Activated CD8-positive, alpha-beta memory T cell treated with anti-CD3 and anti-CD28 coated beads, Interleukin-2, amount 10 ng/mL, durations not matched to agents 7 days and 5 days (primary cell): ENCODE measurements at regions not wholly inside any gene's neighbourhood (a gene's known extent, or its start where the extent isn't known, plus 50 kb on each side); places are given as distances from the start of the nearest gene placed in this dataset.
"Not testable (repeated sequence)": the region's sequence is repeated elsewhere in the genome, so short reads cannot be mapped to it uniquely, and the experiment has no call there.

Experiments used
- ATAC-seq: fragments of 150-1000 bp; cut with Tn5 transposase; one replicate; pipeline ENCODE4 v1.10.0; 2021; ENCODE audit warnings: moderate library complexity
- CTCF ChIA-PET: fragments of 350-600 bp; sonication (Branson Sonifier 250); formaldehyde crosslinking; loops from one replicate; lab custom pipeline; 2021; ENCODE audit warnings: antibody characterized with exemption; lab: Charles Lee
- DNase-seq: peaks from one replicate; pipeline ENCODE4 v3.0.0-alpha.2; 2020
- H3K27ac Mint-ChIP-seq: one replicate; pipeline ENCODE4 v1.8.0; 2021; ENCODE audit warnings: mild to moderate bottlenecking, mixed read lengths
- H3K27me3 Mint-ChIP-seq: one replicate; pipeline ENCODE4 v1.8.0; 2021; ENCODE audit warnings: mixed read lengths
- H3K36me3 Mint-ChIP-seq: one replicate; pipeline ENCODE4 v1.8.0; 2021; ENCODE audit warnings: mild to moderate bottlenecking, mixed read lengths
- H3K4me1 Mint-ChIP-seq: one replicate; pipeline ENCODE4 v1.8.0; 2021; ENCODE audit warnings: mixed read lengths
- H3K4me3 Mint-ChIP-seq: one replicate; pipeline ENCODE4 v1.8.0; 2021; ENCODE audit warnings: mild to moderate bottlenecking, moderate library complexity, mixed read lengths
- H3K9me3 Mint-ChIP-seq: one replicate; pipeline ENCODE4 v1.8.0; 2022; ENCODE audit warnings: low read depth, mixed read lengths

DNA sequence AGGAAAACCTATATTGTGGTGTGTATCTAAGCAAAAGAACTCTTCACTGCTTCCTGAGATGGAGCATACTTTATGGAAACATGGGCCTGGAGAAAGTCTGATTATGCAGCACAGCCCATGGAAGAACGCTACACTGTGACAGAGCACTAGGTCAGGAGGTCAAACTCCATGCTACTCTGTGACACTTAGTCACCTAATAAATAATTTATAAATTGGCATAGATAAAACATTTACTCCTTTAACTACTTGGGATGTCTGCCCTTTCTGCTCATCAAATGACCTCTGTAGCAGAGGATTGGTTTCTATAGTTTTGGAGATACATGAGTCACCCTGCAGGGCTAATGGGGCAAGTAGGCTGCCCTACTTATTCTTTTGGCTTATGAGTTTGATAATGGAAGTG lies 134.7 kb upstream of the BANK1 start:
- CTCF ChIA-PET = no interaction called here
- ATAC-seq (no peak), DNase-seq (no peak)
- Mint-ChIP-seq H3K4me1 (no peaks in the 10 kb centered on the region), H3K36me3 (no peaks in the 10 kb centered on the region), H3K9me3 (no peaks in the 10 kb centered on the region), H3K27me3 (peaks cover 21% of the 10 kb centered on the region), H3K27ac (no peak overlapping the region), H3K4me3 (no peak overlapping the region)

DNA sequence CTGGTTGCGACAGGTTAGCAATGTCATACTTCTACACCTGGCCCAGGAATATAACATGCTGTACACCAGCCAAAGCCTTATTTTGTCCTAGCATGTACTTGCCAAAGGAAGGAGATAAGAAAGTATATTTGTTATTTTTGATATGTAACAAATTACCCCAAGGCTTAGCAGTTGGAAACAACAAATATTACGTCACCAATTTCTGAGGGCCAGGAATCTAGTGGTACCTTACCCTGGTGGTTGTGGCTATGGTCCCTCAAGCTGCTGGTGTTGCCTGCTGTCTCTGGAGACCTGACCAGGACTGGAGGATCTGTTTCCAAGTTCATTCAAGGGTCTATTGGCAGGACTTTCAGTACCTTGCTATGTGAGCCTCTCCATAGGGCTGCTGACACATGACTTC lies 135.5 kb upstream of the BANK1 start:
- Mint-ChIP-seq H3K4me3 (no peak overlapping the region), H3K36me3 (no peaks in the 10 kb centered on the region), H3K4me1 (no peaks in the 10 kb centered on the region), H3K27ac (no peak overlapping the region), H3K9me3 (no peaks in the 10 kb centered on the region), H3K27me3 (peaks cover 15% of the 10 kb centered on the region)
- DNase-seq (no peak), ATAC-seq (no peak)
- CTCF ChIA-PET = no interaction called here

DNA sequence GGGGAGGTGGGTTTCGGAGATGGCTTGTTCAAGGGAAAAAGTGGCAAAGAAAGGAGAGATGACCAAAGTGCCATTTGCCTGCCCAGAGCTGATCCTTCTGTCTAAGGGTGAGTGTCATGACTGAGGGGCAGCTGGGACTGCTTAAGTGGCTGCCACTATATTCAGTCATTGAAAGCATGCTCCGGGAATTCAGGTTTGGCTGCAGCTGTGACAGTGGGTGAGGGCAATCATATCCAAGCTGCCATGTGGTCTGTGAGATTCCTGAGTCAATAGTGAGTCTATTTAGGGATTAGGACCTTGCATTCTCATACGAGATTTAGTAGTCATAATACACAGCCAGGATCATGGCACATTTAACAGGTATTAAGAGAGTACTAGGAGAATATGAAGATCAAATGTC lies 138.8 kb upstream of the BANK1 start:
- Mint-ChIP-seq H3K4me3 (no peak overlapping the region), H3K4me1 (no peaks in the 10 kb centered on the region), H3K36me3 (no peaks in the 10 kb centered on the region), H3K9me3 (no peaks in the 10 kb centered on the region), H3K27me3 (peaks cover 4% of the 10 kb centered on the region), H3K27ac (no peak overlapping the region)
- CTCF ChIA-PET = no interaction called here
- DNase-seq (no peak), ATAC-seq (no peak)

DNA sequence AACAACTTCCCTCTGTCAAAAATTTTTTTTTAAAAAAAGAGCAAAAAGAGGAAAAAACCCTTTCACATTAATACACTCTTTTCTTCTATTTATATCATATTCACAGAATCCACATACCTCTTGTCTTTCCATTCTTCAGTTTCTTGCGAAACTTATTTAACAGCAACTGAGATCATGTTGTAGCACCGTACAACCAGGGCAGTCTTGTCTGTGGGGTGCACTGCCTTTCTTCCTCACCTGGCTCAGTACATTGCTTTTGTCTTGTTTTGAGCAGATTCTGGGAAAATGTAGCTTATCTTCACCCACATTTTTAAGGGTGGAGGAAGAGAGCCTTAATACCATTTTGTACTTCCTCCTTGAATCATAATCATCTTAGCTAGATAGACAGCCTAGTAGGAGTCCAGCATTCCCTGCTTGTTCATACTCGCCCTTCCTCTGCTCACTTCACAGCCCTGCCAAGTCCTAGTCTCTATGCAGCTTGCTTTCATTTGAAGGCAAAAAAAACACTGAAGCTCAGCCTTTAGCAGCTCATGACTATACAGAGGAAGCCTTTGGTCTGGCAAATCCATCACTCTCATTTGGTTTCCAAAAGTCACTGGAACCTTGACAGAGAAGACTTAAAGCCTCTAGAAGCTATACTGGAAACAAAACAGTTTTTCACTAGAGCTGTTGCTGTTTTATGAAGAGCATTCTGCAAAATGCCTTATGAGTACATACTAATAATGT lies 140.6 kb upstream of the BANK1 start:
- no peaks in the 10 kb centered on the region for H3K36me3 Mint-ChIP-seq
- CTCF ChIA-PET = no interaction called here

DNA sequence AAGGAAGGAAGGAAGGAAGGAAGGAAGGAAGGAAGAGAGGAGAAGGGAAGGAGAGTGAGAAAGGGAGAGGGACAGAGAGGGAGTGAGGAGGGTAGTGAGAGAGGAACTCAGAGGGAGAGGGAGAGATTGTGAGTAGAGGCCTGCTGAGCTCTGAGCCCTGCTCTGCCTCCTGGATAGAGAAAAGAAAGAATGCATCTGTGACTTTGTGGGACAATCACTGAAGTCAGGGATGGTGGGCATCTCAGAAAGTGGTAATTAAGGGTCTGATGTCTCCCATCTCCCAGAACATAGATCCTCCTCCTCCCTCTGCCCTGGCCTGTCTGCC lies 142.9 kb upstream of the BANK1 start:
- ATAC-seq = no peak
- Mint-ChIP-seq H3K4me3 (no peak overlapping the region), H3K9me3 (no peaks in the 10 kb centered on the region), H3K36me3 (no peaks in the 10 kb centered on the region), H3K4me1 (no peaks in the 10 kb centered on the region), H3K27ac (no peak overlapping the region), H3K27me3 (peaks cover 19% of the 10 kb centered on the region)
- DNase-seq = no peak
- CTCF ChIA-PET = no interaction called here

More for the DNA sequence above, 140.6 kb upstream of the BANK1 start:
- Mint-ChIP-seq H3K9me3 (no peaks in the 10 kb centered on the region), H3K4me1 (no peaks in the 10 kb centered on the region), H3K27me3 (peaks cover 9% of the 10 kb centered on the region), H3K4me3 (no peak overlapping the region), H3K27ac (no peak overlapping the region)
- no peak for ATAC-seq
- DNase-seq = no peak

DNA sequence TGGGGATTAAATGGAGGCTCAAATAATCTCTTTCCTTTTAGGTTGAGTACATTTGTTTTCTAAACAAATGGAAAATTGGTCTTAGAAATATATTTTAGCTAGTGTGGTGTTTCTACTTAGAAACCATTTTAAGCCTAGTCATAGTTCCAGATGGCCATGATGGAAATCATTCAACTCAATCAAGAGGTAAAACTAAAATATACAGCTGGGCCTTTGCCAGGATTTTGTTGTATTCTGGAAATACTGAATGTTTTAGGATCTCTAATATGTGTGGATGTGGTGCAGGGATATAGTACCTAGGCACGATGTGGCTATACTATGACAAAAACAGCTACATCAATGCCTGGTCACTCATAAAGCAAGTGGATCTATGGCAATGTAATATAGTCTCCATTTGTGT lies 146.0 kb upstream of the BANK1 start:
- no peak overlapping the region for H3K4me3 Mint-ChIP-seq
- no peak overlapping the region for H3K27ac Mint-ChIP-seq
- H3K36me3 Mint-ChIP-seq = no peaks in the 10 kb centered on the region
- DNase-seq (no peak), ATAC-seq (no peak)
- no peaks in the 10 kb centered on the region for H3K9me3 Mint-ChIP-seq
- H3K4me1 Mint-ChIP-seq = no peaks in the 10 kb centered on the region
- H3K27me3 Mint-ChIP-seq = peaks cover 25% of the 10 kb centered on the region
- CTCF ChIA-PET = no interaction called here

DNA sequence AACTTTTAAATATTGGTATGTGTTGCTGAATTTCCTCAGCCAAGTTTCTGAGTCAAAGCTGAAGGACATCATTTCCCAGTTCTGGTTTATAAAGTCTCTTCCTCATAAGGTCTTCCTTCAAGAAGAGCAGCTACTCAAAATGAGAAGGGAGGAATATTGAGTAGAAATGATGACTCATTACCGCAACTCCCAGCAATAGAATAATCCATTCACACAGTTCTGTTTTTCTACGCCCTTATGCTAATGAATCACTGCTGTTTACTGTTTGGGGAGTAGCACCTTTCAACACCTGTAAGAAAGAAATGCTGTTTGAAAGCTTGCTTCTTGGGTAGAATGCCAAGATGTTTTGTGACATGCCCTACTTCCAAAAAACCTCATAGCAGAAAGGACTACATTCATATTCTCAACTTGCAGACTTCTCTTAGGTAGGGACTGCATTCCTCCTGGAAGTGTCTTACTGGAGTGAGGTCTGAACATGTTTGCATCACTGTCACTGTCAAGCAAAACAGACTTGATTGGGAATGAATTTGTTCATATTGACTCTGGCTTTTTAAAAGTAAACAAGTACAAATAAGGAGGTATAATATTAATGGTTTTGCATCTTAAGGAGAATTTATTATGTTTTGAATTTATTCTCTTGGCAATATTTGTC lies 147.2 kb upstream of the BANK1 start:
- CTCF ChIA-PET = no interaction called here
- Mint-ChIP-seq H3K27ac (no peak overlapping the region), H3K4me3 (no peak overlapping the region), H3K36me3 (no peaks in the 10 kb centered on the region), H3K4me1 (no peaks in the 10 kb centered on the region), H3K27me3 (peaks cover 23% of the 10 kb centered on the region), H3K9me3 (no peaks in the 10 kb centered on the region)
- ATAC-seq (no peak), DNase-seq (no peak)

DNA sequence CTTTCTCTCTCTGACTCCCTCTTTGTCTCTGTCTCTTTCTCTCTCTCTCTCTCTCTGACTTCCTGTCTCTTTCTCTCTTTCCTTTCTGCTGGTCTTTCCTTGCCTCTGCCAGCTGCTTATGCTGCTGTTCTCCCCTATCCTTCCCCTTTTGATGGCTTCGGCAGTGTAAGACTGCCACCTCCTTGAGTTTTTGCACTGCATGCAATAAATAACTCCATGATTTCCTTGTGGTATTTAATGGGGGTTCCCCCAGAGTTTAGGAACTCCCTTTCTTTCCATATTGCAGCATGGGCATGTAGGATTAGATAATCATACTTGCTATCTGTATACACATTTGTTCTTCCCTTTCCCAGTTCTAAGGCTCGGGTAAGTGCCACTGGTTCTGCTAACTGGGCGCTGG lies 157.8 kb upstream of the BANK1 start:
- CTCF ChIA-PET, H3K9me3 Mint-ChIP-seq, H3K36me3 Mint-ChIP-seq, DNase-seq, H3K27ac Mint-ChIP-seq, H3K4me3 Mint-ChIP-seq, H3K27me3 Mint-ChIP-seq, ATAC-seq, H3K4me1 Mint-ChIP-seq: not testable (repeated sequence)

DNA sequence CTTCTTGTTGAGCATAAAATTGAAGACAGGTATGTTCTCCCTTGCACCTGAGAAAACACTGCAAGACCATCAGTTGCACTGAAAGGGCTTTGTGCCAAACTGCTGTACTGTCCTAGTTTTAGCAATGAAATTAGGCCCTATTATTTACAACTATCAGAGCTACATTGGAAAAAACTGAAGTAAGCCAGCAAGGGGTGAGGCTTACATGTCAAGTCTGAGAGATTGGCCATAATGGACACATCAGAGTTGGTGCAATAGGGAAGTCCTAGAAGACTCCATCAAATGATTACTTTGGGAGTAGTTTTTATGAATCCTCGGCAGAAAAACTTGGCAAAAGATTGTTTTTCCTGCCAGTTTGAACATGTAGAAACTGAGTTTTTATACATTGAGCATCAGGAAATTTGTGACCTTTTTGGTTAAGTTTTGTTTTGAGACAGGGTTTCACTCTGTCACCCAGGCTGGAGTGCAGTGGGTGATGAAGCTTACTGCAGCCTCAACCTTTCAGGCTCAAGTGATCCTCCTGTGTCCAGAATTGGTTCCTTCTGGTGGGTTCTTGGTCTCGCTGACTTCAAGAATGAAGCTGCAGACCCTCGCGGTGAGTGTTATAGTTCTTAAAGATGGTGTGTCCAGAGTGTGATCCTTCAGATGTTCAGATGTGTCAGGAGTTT lies 160.1 kb upstream of the BANK1 start:
- CTCF ChIA-PET = no interaction called here
- no peak overlapping the region for H3K4me3 Mint-ChIP-seq
- ATAC-seq (no peak), DNase-seq (no peak)
- H3K9me3 Mint-ChIP-seq = peaks cover 2% of the 10 kb centered on the region
- peak overlapping the region; percentile 14 for H3K27ac Mint-ChIP-seq
- no peaks in the 10 kb centered on the region for H3K4me1 Mint-ChIP-seq
- H3K36me3 Mint-ChIP-seq = no peaks in the 10 kb centered on the region
- H3K27me3 Mint-ChIP-seq = peaks cover 10% of the 10 kb centered on the region

DNA sequence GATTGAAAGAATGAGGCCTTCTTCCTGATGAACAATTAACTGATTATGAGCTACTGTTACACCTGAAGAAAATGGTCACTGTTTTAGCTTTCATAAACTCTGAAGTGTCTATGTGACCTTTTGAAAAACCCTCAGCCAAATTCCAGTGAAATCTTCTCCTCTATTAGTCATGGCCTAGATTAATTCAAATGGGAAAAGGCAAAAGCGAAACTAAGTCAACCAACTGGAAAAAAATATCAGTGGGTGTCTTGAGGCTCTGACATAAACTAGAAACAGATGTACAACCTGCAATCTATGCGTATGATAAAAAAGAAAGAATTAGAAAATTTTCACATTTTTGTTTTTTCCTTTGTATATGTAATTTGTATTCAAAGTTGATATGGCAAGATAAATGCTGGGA lies 169.4 kb upstream of the BANK1 start:
- Mint-ChIP-seq H3K9me3 (no peaks in the 10 kb centered on the region), H3K4me3 (no peak overlapping the region)
- DNase-seq = no peak

DNA sequence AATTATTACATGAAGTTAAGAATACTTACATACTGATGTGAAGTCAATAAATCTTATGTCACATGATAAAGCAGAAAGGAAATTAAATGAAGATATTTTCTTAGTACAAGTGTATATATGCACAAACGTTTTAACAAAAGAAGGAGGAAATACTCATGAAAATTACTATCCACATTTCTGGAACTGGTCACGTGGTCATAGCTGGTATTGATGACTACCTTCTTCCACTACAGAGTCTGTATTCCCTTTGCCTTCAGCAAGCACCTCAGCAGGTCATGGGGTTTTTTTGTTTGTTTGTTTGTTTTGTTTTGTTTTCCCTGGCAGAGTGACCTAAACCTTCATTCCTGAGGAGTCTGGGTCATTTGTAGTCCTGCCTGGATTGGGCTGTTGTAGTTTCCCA lies 174.9 kb upstream of the BANK1 start:
- Mint-ChIP-seq H3K27me3 (no peaks in the 10 kb centered on the region), H3K27ac (no peak overlapping the region), H3K4me3 (no peak overlapping the region), H3K9me3 (no peaks in the 10 kb centered on the region), H3K36me3 (no peaks in the 10 kb centered on the region), H3K4me1 (no peaks in the 10 kb centered on the region)
- ATAC-seq = no peak
- CTCF ChIA-PET = no interaction called here
- no peak for DNase-seq

More for the DNA sequence above, 169.4 kb upstream of the BANK1 start:
- CTCF ChIA-PET = no interaction called here
- Mint-ChIP-seq H3K27ac (no peak overlapping the region), H3K4me1 (no peaks in the 10 kb centered on the region), H3K27me3 (peaks cover 6% of the 10 kb centered on the region), H3K36me3 (no peaks in the 10 kb centered on the region)
- no peak for ATAC-seq

DNA sequence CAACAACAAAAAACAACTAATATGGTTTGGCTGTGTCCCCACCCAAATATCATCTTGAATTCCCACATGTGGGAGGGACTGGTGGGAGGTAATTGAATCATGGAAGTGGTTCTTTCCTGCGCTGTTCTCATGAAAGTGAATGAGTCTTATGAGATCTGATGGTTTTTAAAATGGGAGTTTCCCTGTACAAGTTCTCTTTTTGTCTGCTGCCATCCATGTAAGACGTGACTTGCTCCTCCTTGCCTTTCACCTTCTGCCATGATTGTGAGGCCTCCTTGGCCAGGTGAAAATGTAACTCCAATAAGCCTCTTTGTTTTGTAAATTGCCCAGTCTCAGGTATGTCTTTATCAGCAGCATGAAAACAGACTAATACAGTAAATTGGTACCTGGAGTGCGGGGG lies 183.5 kb upstream of the BANK1 start:
- CTCF ChIA-PET, H3K4me3 Mint-ChIP-seq, H3K27ac Mint-ChIP-seq: not testable (repeated sequence)

DNA sequence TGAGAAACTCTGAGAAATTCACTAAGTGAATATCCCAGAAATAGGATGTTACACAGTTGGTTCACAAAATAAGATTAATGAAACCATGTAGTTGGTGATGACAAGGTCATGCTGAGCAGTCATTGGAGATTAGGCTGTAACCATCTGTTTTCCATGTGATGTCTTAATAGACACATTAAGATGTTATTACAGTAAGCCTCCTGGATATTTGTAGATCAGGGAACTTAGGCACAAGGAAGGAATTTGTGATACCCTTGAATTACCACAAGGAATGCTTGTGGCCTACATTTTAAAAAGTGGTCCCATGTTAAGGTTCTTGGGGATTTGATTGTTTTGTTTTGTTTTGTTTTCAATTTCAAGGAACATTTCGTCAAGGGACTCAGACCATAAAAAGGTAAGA lies 185.6 kb upstream of the BANK1 start:
- H3K27ac Mint-ChIP-seq = no peak overlapping the region
- no peak overlapping the region for H3K4me3 Mint-ChIP-seq
- CTCF ChIA-PET = no interaction called here
- DNase-seq (no peak), ATAC-seq (no peak)
- H3K9me3 Mint-ChIP-seq = no peaks in the 10 kb centered on the region
- no peaks in the 10 kb centered on the region for H3K4me1 Mint-ChIP-seq
- peaks cover 7% of the 10 kb centered on the region for H3K36me3 Mint-ChIP-seq
- no peaks in the 10 kb centered on the region for H3K27me3 Mint-ChIP-seq

More for the DNA sequence above, 183.5 kb upstream of the BANK1 start:
- ATAC-seq, DNase-seq, H3K36me3 Mint-ChIP-seq, H3K9me3 Mint-ChIP-seq, H3K4me1 Mint-ChIP-seq, H3K27me3 Mint-ChIP-seq: not testable (repeated sequence)

DNA sequence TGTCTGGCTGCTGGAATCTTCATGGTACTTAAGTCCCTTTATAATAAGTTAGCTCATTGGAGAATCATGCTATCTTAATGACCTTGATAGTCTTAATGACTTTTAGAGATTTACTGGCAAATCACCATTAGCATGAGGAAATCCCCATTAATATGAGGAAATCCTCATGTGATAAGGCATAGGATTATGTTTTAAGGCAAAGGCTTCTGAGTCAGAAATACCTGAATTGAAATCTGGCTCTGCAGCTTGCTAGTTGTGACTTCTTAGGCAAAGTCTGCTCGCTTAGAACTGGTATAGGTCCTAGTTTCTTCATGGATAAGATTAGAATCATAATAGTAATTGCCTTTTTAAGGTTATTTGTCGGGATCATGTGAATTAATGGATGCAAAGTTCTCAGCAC lies 190.2 kb upstream of the BANK1 start:
- H3K36me3 Mint-ChIP-seq = no peaks in the 10 kb centered on the region
- no peak for ATAC-seq
- CTCF ChIA-PET = interaction anchor here (0.8 kb wide), 1 partner anchor 431 kb away, joined by 3 read pairs; no protein-coding TSS in a partner anchor

More for the DNA sequence above, 190.2 kb upstream of the BANK1 start:
- Mint-ChIP-seq H3K9me3 (no peaks in the 10 kb centered on the region), H3K4me3 (no peak overlapping the region), H3K4me1 (peaks cover 2% of the 10 kb centered on the region), H3K27me3 (no peaks in the 10 kb centered on the region), H3K27ac (no peak overlapping the region)
- no peak for DNase-seq
